ENCODE measurements at regions not wholly inside any gene's neighbourhood (a gene's known extent, or its start where the extent isn't known, plus 50 kb on each side); places are given as distances from the start of the nearest gene placed in this dataset.

DNA sequence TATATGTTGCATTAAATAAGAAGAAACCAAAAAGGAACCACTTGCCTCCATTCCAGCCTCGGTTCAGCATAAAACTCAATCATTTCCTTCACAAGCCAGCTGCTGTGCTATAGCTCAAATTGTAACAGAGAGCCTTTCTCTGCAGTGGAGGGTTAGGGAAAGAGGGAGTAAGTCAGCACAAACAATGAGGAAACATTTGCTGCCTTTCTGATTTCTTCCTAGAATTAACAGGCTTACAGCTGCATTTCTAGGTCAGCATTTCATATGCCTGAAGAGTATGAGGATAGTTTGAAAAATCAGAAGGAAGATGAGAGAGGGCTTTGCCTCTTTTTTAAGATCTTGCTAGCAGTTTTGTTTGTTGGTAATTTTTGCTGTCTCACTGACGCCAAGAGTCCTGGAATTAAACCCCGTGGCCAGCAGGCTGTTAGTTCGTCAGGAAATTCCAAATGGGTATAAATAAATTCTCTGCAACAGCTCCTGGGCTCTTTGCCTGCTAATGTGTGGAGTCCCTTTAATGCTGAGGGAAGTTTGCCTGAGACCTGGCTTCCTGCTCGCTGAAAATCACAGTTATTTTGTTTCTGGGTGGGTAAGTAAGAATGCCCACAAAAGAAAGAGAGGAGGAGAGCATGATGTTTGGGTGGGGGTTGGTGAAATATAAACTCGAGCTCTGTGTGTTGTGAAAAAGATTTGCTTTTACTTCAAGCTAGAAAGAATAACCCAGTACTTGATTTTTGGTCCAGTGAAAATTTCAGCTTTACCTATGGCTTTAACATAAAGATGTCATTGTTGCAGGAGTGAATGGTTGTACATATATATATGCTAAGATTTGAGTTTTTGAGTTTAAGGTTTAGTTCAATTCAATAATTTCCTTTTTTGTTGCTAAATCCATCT, 148.1 kb upstream of the DMRT1 start:
- no peak for DNase-seq (ENCODE audit: low read depth)

DNA sequence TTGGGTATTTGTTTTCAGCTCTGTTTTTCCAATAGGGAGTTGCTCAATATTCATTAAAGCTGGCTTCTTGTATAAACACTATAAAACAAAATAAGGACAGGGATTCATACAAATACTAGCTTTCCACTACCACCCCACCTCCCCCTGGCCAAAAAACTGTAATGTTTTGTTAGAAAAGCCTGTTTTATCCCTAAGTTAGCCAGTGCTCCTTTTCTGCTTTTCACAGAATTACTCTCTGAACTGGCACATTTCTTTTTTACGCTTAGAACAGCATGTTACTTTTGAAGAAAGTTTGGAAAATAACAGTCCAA, 147.4 kb upstream of the DMRT1 start:
- no peak for DNase-seq (ENCODE audit: low read depth)

DNA sequence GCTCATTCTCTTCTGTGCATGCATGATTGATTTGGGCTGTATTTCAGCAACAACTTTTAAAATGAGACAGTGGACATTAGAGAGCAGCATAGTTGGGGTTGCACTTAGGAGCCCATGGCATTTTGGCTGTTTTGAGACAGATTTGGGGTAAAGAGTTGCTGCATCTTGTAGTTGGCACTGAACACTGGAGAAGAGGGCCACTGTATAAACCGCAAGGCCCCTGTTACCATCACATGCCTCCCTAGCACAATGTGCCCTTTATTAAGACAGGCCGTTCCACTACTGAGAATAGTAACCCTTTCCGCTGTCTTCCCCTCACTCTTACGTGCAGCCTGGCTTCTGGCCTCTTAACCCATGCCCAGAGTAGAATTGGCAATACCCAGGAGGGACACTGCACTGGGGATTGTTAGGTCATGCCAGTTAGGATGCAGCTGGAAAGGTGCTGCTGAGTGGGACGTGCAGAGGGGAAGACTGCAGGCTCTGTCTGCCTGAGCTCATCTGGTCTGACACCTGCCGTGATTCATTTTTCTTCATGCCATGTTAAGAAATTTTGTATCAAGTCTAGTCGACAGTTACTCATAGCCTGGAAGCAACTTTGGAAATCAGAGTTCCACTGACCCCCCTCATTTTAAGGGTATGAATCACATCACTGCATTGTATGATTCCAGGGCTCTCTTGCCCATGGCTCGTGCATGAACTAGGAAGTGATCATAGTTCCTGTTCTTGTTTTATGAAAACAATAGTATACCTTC, 146.9 kb upstream of the DMRT1 start:
- no peak for DNase-seq (ENCODE audit: low read depth)

DNA sequence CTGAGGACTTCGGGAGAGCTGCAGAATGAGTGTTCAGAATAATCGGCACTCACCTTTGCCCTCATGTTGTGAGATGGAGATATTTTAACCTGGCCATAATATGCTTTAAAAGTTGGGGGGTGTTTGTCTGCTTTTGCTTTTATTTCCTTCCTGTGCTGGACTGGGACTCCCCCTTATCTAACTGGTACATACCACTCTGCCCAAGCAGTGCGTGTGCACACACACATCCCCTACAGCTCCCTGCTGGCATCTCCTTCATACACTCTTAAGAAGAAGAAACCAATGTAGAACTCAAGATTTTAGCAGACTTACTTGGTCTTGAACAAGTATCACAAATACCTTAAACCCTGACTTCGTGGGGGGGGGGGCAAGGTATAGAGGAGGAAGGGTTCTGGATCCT, 146.2 kb upstream of the DMRT1 start:
- DNase-seq (ENCODE audit: low read depth): no peak

DNA sequence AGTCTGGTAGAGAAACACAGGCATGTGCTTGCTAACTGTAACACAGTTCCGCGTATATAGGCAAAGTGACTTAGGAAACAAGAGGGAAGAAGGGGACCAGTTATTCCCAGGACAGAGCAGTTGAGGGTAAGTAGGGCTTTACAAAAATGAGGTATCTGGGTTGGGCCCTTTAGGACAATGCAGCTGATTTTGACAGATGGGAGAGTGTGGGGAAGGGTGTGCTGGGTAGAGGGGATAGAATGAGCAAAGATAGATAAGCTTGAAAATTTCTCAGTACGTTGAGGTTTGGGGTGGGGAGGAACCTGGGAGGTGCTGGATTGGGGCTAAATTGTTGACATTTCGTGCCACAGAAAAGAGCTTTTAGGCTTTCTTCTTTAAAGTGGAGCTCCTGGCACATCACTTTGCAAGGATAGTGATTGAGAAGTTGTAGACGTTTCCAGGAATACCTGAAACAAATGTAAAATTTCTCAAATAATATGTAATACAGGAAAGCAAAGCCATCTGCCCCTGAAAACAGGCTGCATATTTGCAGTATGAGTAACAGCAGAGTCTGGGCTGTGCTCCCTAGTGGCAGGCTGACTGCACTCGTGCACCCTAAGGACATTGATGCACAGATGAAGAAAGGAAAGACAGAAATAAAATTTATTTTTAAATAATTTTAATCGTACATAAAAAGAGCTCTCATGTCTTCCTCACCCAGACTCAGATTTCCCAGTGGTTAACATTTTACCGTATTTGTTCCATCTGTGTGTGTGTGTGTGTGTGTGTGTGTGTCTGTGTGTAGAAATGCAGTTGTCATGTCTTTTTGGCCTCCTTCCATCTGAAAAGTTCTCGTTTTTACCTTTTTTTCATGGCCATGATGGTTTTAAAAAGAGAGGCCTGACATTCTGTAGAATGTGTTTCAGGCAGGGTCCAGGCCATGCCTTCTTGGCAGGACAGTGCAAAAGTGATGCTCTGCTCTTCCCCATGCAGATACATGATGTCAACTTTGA, 144.9 kb upstream of the DMRT1 start:
- no peak for DNase-seq (ENCODE audit: low read depth)

DNA sequence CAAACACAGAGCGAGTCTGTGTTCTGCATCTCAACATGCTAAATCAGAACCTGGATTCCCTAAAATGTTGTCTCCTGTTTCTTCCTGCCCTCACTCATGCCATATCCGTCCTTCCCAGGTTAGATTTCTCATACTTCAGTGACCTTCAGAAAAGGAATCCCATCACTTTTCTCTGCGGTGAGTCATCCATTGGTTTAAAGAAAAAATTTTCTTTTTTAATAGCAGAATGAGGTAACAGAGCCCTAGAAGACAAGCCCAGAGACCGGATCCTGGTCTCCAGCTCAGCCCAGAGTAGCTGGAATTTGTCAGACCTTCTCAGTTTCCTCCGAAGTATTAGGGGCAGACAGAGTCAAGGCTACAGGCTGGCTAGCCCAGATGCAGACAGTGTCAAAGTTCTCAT, 143.2 kb upstream of the DMRT1 start:
- DNase-seq (ENCODE audit: low read depth): no peak

DNA sequence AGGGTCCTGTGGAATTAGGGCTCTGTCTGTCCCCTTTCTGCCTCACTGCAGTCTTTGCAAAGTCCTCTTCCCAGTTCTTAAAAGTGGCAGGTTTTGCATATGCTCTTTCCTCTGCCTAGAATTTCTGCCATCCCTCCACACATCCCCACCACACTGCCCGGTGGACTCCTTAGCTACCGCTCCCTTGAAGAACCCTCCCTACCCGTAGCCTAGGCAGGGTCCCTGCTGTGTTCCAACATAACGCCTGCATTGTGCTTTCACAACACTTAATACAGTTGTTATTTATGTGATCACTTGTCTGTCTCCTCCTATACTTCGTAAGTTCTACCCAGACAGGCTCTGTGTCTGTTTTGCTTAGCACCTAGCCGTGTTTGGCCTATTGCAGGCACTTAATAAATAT, 142.5 kb upstream of the DMRT1 start:
- DNase-seq (ENCODE audit: low read depth): no peak

DNA sequence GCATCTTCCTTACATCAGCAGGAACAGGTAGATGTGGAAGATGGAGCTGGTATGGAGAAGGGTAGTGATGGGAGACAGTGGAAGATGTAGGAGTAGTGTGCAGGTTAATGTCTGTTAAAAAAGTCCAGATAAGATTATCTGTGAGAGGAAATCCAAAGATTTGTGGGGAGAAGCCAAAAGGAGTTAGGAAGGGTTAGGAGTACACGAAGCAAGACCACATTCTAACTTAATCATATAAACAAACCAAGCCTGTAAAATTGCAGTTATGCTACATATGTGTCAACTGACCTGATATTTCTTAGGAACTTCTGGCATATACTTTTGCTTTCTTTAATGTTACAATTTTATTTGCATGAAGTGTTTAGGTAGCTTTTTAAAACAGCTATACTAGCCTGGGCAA, 142.1 kb upstream of the DMRT1 start:
- DNase-seq (ENCODE audit: low read depth): no peak

DNA sequence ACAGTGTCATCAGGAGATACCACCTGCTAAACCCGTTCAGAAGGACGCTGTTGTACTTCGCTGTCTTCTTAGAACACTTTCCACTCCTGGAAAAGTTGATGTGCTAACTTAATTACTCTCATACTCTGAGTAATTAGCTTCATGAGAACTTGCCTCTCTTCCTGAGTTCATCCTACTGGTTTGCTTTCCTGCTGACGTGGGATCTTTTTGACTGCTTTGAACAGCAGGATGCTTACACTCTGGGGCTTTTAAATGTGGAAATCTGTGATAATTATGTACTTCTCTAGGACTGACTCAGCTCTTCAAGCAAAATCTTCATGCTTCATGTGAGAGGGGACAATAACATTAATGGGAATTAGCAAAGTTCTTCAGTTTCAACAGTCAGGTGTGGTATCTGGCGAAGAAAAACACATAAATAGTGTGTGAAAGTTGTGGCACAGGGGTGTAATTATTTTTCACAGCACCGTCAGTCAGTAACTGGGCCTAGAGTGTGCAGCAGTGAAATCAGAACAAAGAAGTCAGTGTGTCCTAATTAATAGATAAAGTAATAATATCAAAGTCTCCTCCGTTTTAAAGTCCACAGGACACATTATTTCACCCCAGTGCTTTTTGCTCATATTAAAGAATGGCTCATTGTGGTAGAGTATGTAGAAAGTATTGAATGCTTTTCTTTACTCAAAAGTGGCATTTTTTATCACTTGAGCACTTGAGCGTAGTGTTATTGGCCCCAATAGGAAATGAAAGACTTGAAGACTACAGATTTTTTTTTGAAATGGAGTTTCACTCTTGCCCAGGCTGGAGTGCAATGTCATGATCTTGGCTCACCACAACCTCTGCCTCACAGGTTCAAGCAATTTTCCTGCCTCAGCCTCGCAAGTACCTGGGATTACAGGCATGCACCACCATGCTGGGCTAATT, 140.9 kb upstream of the DMRT1 start:
- no peak for DNase-seq (ENCODE audit: low read depth)

DNA sequence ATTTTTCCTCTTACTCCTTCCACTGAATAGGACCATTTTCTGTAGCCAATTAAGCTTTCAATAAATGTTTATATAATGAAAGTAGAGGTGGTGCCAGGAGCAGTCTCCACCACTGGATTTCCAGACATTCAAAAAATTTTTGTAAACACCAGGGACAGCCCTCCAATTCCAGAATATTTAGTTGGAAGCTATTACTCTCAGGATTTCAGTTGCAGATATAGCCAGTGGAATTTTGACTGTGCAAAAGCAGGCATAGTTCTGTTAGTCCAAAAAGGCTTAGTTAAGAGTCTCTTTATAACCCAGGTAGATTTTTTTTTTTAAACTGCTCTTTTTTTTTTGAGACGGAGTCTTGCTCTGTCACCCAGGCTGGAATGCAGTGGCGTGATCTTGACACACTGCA, 138.1 kb upstream of the DMRT1 start:
- DNase-seq (ENCODE audit: low read depth): no peak

DNA sequence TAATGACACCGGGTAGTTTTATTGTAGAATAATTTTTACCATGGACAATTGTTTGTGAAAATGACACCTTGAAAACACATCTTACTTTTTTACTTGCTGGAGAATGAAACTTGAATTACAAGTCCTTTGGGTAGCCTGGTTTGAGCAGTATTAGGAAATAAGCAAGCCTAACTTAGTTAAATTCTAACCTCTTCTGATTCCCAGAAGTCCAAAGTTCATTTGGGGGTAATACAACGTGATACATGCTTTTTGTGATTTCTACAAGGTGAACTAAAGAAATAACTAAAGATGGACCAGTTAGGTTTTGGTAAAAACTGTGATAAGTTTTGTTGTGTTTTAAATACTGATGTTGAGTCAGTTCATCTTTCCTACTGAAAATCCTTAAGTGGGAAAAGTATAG, 135.4 kb upstream of the DMRT1 start:
- no peak for DNase-seq (ENCODE audit: low read depth)

DNA sequence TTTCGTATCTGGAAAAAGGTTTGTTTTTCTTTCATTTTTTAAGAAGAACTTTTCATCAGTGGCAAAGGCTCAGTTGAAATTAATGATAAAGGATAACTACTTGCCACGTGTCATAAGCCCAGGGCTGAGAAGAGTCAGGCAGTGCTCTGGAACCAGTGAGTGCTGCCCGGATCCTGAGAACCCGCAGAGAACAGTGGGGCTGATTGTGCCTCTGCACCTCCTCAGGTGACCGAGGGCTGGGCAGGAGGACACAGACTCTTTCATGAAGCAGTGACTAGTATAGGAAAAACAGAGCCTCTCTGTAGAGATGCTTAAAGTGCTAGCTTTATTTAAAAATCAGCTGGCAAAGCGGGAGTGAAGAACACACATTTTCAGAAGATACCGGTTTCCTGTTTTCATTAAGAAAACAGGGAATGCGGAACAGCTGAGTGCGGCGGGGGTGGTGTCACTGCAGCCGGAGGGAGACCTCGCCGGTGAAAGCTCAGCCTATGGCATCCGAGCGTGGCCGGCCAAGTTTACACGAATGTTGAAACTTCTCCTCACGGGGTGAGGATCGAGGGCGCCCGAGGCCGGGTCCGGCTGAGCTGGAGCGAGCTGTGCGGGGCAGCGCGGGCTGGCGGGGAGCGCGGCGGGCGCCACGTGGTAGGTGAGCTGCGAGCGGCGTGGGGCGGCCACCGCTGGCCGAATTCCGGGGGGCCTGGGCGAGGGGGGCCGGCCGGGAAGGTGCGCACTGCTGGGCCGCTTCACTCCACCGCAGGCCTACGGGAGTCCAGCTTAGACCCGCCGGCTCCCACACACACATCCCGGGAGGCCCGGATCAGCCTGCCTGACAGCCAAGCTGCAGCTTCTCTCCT, 134.7 kb upstream of the DMRT1 start:
- DNase-seq (ENCODE audit: low read depth): peak; percentile 27

DNA sequence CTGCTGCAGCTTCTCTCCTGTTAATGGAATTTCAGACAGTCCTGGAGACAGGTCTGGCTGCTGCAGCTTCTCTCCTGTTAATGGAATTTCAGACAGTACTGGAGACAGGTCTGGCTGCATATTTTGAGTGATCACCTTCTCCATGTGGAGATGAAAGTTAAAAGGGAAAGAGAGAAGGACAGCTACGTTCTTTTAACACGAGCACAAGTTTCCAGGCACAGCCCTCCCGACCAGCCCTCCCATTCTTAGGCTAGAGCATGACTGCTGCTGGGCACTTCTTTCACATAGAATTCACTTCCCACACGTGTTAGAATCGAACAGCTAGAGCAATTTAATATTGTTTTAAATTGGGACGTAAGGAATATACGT, 133.3 kb upstream of the DMRT1 start:
- DNase-seq (ENCODE audit: low read depth): no peak

DNA sequence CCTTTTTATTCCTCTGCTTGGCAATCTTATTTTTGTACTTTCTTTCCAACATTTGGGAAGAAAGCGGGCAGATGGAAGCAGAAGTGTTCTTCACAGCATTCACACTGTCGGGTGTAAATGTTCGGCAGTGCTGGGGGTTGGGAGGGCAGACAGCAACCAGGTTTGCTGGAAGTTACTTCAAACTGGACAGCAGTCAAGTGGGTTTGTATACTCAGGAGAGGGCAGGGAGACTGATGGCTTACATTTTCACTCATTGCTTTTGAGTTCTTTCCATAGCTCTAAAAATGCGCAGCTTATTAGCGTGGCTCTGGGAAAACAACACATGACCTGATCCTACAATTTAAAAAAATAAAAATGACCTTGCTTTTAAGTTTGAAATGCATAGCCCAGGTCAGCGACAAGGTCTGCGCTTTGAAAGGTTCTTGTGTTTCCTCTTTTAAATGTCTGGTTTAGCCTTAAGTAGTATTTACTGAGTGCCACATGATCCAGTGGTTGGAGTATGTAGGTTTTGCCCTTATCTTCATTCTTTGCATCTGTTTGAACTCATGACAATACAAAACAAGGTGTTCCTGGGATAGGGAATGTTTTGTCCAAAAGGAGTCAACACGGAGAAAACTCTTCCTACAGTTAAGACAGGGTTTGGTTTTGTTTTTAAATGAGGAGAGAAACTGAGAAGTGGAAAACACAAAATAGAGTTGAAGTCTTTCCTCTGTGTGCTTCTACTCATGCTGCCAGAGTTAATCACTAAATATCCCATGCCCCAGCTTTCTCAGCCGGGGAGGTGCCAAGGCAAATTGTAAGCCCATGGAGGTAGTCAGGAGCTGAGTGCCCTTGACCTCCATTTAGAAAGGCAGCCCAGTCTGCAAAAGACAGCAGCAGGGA, 132.7 kb upstream of the DMRT1 start:
- DNase-seq (ENCODE audit: low read depth): no peak

DNA sequence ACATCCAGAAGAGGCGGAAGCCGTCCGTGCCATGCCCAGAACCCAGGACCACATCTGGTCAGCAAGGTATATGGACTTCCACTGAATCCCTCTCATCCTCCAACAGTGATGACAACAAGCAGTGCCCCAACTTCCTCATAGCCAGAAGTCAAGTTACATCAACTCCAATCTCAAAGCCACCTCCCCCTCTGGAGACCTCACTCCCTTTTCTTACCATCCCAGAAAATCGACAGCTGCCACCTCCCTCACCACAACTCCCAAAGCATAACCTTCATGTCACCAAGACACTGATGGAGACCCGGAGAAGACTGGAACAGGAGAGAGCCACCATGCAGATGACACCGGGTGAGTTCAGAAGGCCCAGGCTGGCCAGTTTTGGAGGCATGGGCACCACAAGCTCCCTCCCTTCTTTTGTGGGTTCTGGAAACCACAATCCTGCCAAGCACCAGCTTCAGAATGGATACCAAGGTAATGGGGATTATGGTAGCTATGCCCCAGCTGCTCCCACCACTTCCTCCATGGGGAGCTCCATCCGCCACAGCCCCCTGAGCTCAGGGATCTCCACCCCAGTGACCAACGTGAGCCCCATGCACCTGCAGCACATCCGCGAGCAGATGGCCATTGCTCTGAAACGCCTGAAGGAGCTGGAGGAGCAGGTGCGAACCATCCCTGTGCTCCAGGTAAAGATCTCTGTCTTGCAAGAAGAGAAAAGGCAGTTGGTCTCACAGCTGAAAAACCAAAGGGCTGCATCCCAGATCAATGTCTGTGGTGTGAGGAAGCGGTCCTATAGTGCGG, 130.3 kb upstream of the DMRT1 start:
- DNase-seq (ENCODE audit: low read depth): no peak

DNA sequence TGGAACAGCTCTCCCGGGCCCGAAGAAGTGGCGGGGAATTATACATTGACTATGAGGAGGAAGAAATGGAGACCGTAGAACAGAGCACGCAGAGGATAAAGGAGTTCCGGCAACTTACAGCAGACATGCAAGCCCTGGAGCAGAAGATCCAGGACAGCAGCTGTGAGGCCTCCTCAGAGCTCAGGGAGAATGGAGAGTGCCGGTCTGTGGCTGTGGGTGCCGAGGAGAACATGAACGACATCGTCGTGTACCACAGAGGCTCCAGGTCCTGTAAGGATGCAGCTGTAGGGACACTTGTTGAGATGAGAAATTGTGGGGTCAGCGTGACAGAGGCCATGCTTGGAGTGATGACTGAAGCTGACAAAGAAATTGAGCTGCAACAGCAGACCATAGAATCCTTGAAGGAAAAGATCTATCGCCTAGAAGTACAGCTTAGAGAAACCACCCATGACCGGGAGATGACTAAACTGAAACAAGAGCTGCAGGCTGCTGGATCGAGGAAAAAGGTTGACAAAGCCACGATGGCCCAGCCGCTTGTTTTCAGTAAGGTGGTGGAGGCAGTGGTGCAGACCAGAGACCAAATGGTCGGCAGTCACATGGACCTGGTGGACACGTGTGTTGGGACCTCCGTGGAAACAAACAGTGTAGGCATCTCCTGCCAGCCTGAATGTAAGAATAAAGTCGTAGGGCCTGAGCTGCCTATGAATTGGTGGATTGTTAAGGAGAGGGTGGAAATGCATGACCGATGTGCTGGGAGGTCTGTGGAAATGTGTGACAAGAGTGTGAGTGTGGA, 129.5 kb upstream of the DMRT1 start:
- DNase-seq (ENCODE audit: low read depth): no peak

DNA sequence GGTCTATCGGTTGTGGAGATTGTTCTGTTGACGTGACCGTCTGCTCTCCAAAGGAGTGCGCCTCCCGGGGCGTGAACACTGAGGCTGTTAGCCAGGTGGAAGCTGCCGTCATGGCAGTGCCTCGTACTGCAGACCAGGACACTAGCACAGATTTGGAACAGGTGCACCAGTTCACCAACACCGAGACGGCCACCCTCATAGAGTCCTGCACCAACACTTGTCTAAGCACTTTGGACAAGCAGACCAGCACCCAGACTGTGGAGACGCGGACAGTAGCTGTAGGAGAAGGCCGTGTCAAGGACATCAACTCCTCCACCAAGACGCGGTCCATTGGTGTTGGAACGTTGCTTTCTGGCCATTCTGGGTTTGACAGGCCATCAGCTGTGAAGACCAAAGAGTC, 128.9 kb upstream of the DMRT1 start:
- DNase-seq (ENCODE audit: low read depth): no peak

DNA sequence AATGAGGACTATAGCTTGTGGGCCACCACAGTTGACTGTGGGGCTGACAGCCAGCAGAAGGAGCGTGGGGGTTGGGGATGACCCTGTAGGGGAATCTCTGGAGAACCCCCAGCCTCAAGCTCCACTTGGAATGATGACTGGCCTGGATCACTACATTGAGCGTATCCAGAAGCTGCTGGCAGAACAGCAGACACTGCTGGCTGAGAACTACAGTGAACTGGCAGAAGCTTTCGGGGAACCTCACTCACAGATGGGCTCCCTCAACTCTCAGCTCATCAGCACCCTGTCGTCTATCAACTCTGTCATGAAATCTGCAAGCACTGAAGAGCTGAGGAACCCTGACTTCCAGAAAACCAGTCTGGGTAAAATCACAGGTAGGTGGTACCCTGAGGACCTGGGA, 128.4 kb upstream of the DMRT1 start:
- no peak for DNase-seq (ENCODE audit: low read depth)

Data from activated T-cell treated with anti-CD3 and anti-CD28 coated beads for 48 hours (primary cell).